ENCODE measurements at regions not wholly inside any gene's neighbourhood (a gene's known extent, or its start where the extent isn't known, plus 50 kb on each side); places are given as distances from the start of the nearest gene placed in this dataset.
"Not testable (repeated sequence)": the region's sequence is repeated elsewhere in the genome, so short reads cannot be mapped to it uniquely, and the experiment has no call there.

- DNase-seq (ENCODE audit: low read depth): no peak
Observed at GRCh38 chr16:60142619-60143347, 1408.7 kb upstream of the GOT2 start.

GRCh38 chr16:60137891-60138290, 1403.8 kb upstream of the GOT2 start:
- DNase-seq (ENCODE audit: low read depth): no peak

GRCh38 chr16:60127196-60127595, 1393.1 kb upstream of the GOT2 start:
- peak; percentile 34 for DNase-seq (ENCODE audit: low read depth)

- not testable (repeated sequence) for DNase-seq (ENCODE audit: low read depth)
Observed at GRCh38 chr16:60126115-60126514, 1392.0 kb upstream of the GOT2 start.

- peak; percentile 5 for DNase-seq (ENCODE audit: low read depth)
Observed at GRCh38 chr16:60123392-60124023, 1389.4 kb upstream of the GOT2 start.

- DNase-seq (ENCODE audit: low read depth): no peak
Observed at GRCh38 chr16:60120586-60120985, 1386.5 kb upstream of the GOT2 start.

GRCh38 chr16:60110531-60110930, 1376.4 kb upstream of the GOT2 start:
- no peak for DNase-seq (ENCODE audit: low read depth)

GRCh38 chr16:60107871-60108270, 1373.8 kb upstream of the GOT2 start:
- no peak for DNase-seq (ENCODE audit: low read depth)

GRCh38 chr16:60107437-60107836, 1373.3 kb upstream of the GOT2 start:
- DNase-seq (ENCODE audit: low read depth): peak; percentile 58

- DNase-seq (ENCODE audit: low read depth): no peak
Observed at GRCh38 chr16:60100371-60100770, 1366.3 kb upstream of the GOT2 start.

- DNase-seq (ENCODE audit: low read depth): no peak
Observed at GRCh38 chr16:60091529-60091928, 1357.4 kb upstream of the GOT2 start.

- peak; percentile 34 for DNase-seq (ENCODE audit: low read depth)
Observed at GRCh38 chr16:60091071-60091470, 1357.0 kb upstream of the GOT2 start.

- DNase-seq (ENCODE audit: low read depth): no peak
Observed at GRCh38 chr16:60087530-60087929, 1353.4 kb upstream of the GOT2 start.

- DNase-seq (ENCODE audit: low read depth): not testable (repeated sequence)
Observed at GRCh38 chr16:60078819-60079218, 1344.7 kb upstream of the GOT2 start.

GRCh38 chr16:60077861-60078260, 1343.7 kb upstream of the GOT2 start:
- no peak for DNase-seq (ENCODE audit: low read depth)

- DNase-seq (ENCODE audit: low read depth): no peak
Observed at GRCh38 chr16:60074378-60074777, 1340.3 kb upstream of the GOT2 start.

GRCh38 chr16:60073376-60073775, 1339.3 kb upstream of the GOT2 start:
- DNase-seq (ENCODE audit: low read depth): peak; percentile 5

GRCh38 chr16:60064026-60064425, 1329.9 kb upstream of the GOT2 start:
- no peak for DNase-seq (ENCODE audit: low read depth)

GRCh38 chr16:60061396-60061795, 1327.3 kb upstream of the GOT2 start:
- no peak for DNase-seq (ENCODE audit: low read depth)

- no peak for DNase-seq (ENCODE audit: low read depth)
Observed at GRCh38 chr16:60060731-60061130, 1326.6 kb upstream of the GOT2 start.

- DNase-seq (ENCODE audit: low read depth): no peak
Observed at GRCh38 chr16:60059141-60059540, 1325.0 kb upstream of the GOT2 start.

- no peak for DNase-seq (ENCODE audit: low read depth)
Observed at GRCh38 chr16:60041671-60042070, 1307.6 kb upstream of the GOT2 start.

GRCh38 chr16:60031740-60032139, 1297.6 kb upstream of the GOT2 start:
- no peak for DNase-seq (ENCODE audit: low read depth)

GRCh38 chr16:60027351-60027750, 1293.2 kb upstream of the GOT2 start:
- DNase-seq (ENCODE audit: low read depth): peak; percentile 19
